Endometrium (tissue), 2 donors: ENCODE measurements at regions not wholly inside any gene's neighbourhood (a gene's known extent, or its start where the extent isn't known, plus 50 kb on each side); places are given as distances from the start of the nearest gene placed in this dataset.

Experiments
- FAIRE-seq: peaks from 2 replicates; lab custom pipeline; 2012; peaks lifted over from hg19 to GRCh38; lab: Jason Lieb, UNC
- donor health status: control.
- donor health status: control.

DNA sequence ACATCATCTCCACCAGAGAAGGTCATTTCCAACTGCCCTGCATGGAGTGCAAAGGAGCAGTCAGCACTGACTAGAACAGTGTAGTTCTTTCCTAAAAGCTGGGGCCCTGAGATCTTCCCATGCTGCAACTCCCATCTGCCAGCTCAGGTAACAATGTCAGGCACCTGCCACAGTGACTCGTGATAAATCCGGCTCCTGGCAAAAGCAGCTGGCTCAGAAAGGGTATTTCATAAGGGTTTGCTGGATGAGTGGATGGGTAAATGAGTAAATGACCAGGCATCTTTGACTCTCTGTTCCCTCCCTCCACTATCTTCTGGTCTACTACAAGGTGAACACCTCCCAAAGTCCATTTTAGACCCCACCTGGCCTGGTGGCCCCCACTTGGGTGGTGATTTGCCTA, 403.6 kb downstream of the NXPE2 start:
- no peak for FAIRE-seq

DNA sequence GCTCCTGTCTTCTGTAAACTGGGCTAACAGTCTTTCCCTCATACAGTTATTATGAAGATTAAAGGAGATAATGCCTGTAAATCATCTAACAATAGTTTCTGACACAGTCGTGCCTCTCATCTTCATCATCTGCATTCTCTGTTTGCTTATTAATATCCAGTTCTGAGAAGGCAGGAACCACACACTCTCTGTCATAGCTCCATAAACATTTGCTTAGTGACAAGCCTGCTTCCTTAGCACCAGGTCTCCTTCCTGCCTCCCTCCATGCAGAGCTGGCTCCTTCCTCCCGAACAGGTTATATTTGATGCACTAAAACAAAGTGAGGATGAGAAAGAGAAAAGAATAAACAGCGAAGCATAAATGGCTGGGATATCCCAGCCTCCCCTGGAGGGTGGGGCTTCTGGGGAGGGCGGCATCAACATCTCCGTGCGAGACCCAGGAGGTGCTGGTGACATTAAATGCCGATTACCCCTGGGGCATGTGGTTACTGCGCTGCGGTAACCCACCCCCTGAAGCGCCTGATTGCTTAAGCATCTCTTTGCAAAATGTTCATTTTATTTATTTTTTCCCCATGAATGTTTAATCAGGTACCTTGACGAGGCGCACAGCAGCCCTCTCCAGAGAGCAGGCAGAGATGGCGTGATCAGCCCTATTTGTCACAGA, 404.9 kb downstream of the NXPE2 start:
- no peak for FAIRE-seq

DNA sequence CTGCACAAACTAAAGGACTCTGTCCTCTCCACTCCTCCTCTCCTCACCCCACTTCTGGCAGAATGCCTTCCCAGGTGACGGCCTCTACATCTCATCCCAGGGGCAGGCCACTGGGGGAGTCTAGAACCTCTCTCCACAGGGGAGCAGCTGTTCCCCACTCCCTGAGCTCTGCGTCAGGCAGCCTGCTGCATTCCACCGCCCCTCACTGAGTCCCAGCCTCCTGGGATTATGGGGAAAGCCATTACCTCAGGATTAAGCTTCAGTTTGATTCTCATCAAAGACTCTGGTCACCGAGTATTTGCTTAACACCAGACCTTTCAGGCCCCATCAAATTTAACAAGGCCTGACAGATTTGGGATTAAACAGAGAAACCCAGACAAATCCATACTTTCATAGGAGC, 405.9 kb downstream of the NXPE2 start:
- FAIRE-seq = no peak

DNA sequence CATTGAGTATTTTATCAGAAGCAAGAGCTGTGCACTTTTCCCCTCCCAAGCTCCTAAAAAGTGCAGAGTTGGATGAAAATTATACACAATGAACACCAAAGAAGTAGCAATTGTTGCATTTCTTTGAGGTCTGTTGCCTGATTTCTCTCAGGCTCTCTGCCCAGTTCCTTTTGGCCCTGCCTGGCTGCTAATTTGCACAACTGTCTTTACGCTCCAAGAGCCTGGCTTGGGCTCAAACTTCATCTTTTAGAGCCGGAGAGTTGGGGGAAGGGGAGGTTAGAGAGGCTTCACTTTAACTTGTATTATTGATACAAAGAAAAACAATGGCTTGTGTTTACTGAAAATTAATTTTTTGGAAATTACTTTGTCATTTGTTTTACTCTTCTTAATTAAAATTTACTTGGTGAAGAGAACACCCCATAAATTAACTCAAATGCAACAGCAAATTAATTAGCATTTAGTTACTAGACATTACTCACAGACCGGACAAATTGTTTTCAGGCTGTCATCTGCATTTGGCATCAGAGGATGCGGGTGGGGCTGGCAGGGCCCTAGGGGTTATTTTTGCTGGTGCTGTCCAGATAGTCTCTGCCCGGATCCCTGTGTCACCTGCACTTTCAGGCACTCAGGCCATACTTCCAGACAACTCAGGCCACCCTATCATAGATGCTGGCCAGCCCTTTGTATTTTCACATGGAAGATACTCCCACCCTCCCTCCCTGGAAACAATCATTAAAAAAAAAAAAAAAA, 407.3 kb downstream of the NXPE2 start:
- FAIRE-seq = no peak

DNA sequence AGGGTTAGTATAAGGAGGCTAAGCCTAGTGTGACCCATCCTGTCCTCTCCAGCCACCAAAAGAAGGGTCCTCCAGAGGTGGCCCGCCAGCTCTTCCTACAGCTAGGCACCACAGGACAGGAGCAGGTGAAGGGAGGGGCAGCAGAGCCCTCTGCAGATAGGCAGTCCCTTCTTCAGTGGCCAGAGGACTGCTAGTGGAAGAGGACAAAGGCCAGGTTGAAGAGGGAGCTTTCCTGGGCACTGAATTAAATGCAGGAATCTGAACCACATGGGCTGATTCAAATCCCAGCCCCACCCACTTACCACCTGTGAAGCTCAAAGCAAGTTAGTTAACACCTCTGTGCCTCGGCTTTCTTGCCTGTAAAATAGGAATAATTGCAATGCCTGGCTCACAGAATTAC, 409.5 kb downstream of the NXPE2 start:
- no peak for FAIRE-seq

DNA sequence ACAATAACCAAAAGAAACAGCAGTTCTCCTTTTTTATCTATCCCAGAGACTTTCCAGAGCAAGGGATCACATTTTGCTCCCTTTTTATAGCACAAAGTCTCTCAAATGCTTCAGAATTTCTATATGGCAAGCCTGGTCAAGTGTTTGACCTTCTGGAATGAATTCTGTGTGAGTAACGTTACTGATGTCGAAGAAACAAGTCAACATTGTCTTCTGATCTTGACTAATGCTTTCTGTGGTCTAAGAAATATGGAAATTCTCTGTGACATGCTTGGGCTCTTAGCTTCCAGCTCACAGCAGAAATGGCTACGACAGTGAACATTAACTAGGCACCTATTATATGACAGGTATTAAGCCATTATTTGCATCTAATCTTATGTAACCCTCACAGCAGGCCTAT, 411.7 kb downstream of the CADM1 start:
- no peak for FAIRE-seq

DNA sequence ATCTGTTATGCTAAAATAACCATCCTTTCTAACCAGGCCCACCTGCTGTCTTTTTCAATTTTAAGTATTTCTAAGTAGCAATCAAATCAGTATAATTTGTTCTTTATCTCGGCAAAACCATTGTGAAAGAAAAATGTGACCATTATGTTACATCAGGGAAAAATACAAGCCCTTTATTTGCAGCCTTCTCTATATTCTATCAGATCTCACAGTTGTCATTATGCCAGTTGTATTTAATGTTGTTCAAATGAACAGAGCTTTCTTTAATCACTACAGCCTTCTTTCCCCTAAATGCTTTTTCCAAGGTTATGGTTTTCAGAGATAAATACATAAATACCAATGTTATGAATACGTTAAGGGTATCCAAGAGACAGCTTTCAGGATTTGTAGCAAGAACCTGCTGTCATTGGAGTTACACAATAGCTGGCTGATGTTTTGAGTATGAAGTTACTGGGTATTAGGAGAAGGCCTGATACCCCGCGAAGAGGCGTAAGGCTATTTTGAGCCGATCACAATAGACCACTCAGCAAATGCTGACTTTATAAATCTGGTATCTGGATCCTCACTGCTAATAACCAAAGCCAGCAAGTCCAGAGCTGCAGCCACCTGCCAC, 406.3 kb downstream of the CADM1 start:
- FAIRE-seq = no peak

DNA sequence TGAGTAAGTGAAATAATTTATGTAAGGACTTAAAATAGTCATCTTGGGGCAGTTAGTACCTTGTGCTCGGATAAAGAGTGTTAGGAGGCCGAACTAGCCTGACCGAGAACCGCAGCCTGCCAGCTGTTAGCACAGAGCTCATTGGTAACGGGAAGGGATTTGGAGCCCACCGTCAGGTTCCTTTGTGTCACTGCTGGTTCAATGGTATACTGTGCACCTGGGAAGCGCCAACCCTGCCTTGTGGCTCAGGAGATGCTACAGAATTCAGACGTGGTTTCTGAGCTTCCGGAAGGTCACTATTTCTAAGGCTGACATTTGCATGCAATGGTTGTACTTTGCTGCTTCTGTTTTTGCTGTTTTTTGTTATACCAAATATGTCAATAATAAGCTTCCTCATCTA, 403.5 kb downstream of the CADM1 start:
- FAIRE-seq = no peak

DNA sequence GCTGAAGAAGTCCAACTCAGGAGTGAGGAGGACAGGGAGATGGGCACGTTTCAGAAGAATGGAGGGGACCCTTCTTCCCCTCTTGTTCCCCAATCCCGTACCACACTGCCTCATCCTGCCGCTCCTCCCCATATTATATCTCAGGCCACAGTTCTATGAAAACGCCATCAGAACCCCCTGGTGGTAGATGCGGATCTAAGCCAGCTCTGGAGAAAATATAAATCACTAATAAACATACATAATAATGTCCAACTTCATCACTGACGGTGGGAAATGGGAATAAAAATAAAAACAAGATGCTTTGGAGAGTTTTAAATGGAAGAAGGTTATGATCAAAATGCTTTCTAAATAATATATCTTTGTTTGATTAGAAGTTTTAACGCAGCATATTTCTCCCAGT, 400.3 kb downstream of the CADM1 start:
- no peak for FAIRE-seq

DNA sequence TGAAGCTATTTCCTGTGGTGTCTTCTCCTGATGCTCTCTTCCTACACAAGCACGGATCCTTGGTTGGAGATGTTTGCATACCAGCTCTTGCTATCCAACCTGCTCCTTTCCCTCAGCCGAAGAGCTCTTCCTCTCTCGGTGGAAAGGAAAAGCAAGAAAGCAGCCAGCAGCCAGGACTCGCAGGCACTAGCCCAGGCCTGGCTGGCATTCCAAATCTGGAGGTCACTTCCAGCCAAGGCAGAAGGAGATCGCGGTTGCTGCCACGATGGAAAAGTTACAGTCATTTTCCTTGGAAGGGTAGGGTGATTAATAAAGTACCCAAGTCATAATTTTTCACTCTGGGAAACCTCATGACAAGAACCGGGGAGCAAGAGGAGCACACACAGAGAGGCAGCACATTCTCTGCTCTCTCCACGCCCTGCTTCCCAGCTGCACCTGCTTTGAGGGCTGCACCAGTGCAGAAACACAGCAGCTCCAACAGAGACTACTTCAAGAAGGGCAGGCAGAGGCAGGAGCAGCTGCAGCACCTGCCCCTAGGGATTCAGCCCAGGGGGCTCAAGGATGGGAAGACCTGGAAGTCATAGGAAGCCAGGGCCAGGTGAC, 399.3 kb downstream of the CADM1 start:
- no peak for FAIRE-seq

DNA sequence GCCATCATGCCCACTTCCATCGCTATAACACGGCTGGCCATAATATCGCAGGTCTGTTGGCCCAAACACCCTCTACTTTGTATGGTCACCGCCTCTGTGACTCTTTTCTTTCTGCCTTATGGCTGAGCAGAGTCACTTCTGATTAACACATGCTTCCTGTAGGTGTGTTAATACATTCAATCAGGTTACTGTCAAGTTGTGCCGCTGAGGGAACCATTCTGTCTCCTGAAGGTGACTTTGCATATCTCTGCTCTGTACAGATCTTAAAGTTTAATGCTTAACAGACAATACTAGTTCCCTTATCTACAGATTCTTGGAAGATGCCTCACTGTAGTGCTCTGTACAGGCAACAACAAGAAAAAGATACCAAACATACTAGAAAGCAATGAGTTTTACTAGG, 393.1 kb downstream of the CADM1 start:
- no peak for FAIRE-seq

DNA sequence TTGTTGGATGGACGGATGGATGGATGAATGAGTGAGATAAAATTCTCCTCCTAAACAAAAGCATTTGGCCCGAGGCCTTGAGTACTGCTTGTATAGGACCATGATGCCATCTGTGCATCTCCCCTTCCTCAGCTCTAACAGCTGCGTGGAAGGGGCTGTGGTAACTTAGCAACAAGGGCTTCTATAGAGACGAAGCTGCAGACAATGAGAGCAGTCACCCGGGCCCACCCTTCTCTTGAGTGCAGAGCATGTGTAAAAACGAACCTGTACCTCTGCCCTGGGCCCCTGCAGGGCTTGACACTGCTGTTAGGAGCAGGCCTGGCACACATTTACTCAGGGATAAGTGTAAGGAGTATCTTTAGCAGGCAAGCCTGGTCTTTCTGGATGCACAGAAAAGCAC, 391.5 kb downstream of the CADM1 start:
- FAIRE-seq = no peak

DNA sequence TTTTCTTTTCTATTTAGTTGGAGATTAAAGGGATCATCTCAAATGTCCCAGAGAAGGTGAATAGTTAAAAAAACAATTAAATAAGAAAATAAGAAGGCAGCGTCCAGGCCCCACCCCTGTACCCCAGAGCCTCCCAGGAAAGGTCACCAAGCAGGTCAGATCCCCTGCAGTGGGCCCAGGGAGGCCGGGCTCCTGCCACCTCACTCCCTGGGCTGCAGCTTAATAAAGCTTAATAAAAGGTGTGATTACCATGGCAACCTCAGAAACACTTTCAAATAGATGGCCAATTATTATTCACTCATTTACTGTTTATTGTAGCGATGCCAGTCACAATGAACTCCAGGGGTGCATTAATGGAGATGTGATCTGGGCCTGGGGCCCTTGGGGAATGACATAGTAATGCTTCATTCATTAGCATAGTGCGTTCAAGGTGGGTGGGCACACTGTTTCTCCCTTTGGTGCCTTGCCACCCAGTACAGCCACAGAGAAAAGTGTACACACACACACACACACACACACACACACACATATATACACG, 386.2 kb downstream of the CADM1 start:
- no peak for FAIRE-seq

DNA sequence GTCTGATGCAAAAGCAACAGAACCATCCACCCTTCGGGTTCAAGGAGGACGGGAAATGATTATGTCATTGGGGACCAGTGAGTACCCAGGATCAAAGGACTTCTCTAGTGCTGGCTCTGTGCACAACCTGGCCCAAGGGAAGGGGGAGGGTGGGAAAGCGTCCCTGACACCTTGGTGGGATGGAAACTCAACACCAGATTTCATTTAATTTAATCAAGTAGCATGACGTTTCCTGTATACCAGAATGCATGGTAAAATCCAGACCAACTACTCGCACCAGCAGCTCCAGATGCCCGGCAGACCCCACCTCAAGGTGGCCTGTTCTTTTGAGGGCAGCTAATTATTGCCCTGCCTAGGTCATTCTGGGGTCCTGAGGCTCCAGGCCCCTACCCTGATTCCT, 385.1 kb downstream of the CADM1 start:
- FAIRE-seq = no peak
